ENCODE measurements at regions not wholly inside any gene's neighbourhood (a gene's known extent, or its start where the extent isn't known, plus 50 kb on each side); places are given as distances from the start of the nearest gene placed in this dataset.
"Not testable (repeated sequence)": the region's sequence is repeated elsewhere in the genome, so short reads cannot be mapped to it uniquely, and the experiment has no call there.

- Histone ChIP-seq H3K27me3 (ENCODE audit: low read depth, low read length) (no peaks in the 10 kb centered on the region), H3K4me3 (ENCODE audit: low read depth in 1 of 2, low read length in 2 of 2) (no peak overlapping the region), H3K9me3 (ENCODE audit: control insufficient read depth in 1 of 2, low read length in 2 of 2) (no peaks in the 10 kb centered on the region), H3K4me1 (ENCODE audit: control insufficient read depth in 1 of 2, insufficient read depth in 2 of 2, low read length in 2 of 2) (no peaks in the 10 kb centered on the region), H3K27ac (ENCODE audit: low read length) (no peak overlapping the region), H3K36me3 (ENCODE audit: control insufficient read depth in 1 of 2, insufficient read depth in 2 of 2, low read length in 2 of 2) (no peaks in the 10 kb centered on the region)
Measured at GRCh38 chr2:59824314-59824713, 729.1 kb downstream of the BCL11A start.

- no peak overlapping the region for H3K4me3 ChIP-seq (ENCODE audit: low read depth in 1 of 2, low read length in 2 of 2)
Measured at GRCh38 chr2:59816075-59816474, 737.4 kb downstream of the BCL11A start.

GRCh38 chr2:59810283-59810682, 743.2 kb downstream of the BCL11A start:
- H3K27ac ChIP-seq (ENCODE audit: low read length): not testable (repeated sequence)

More at GRCh38 chr2:59816075-59816474, 737.4 kb downstream of the BCL11A start:
- H3K27ac ChIP-seq (ENCODE audit: low read length): no peak overlapping the region
- no peaks in the 10 kb centered on the region for H3K27me3 ChIP-seq (ENCODE audit: low read depth, low read length)
- no peaks in the 10 kb centered on the region for H3K36me3 ChIP-seq (ENCODE audit: control insufficient read depth in 1 of 2, insufficient read depth in 2 of 2, low read length in 2 of 2)
- no peaks in the 10 kb centered on the region for H3K4me1 ChIP-seq (ENCODE audit: control insufficient read depth in 1 of 2, insufficient read depth in 2 of 2, low read length in 2 of 2)
- no peaks in the 10 kb centered on the region for H3K9me3 ChIP-seq (ENCODE audit: control insufficient read depth in 1 of 2, low read length in 2 of 2)

GRCh38 chr2:59806486-59806885, 747.0 kb downstream of the BCL11A start:
- Histone ChIP-seq H3K27ac (ENCODE audit: low read length) (no peak overlapping the region), H3K4me3 (ENCODE audit: low read depth in 1 of 2, low read length in 2 of 2) (no peak overlapping the region), H3K4me1 (ENCODE audit: control insufficient read depth in 1 of 2, insufficient read depth in 2 of 2, low read length in 2 of 2) (no peaks in the 10 kb centered on the region), H3K27me3 (ENCODE audit: low read depth, low read length) (no peaks in the 10 kb centered on the region), H3K36me3 (ENCODE audit: control insufficient read depth in 1 of 2, insufficient read depth in 2 of 2, low read length in 2 of 2) (no peaks in the 10 kb centered on the region), H3K9me3 (ENCODE audit: control insufficient read depth in 1 of 2, low read length in 2 of 2) (no peaks in the 10 kb centered on the region)

More at GRCh38 chr2:59810283-59810682, 743.2 kb downstream of the BCL11A start:
- not testable (repeated sequence) for H3K27me3 ChIP-seq (ENCODE audit: low read depth, low read length); H3K9me3 ChIP-seq (ENCODE audit: control insufficient read depth in 1 of 2, low read length in 2 of 2); H3K4me3 ChIP-seq (ENCODE audit: low read depth in 1 of 2, low read length in 2 of 2); H3K36me3 ChIP-seq (ENCODE audit: control insufficient read depth in 1 of 2, insufficient read depth in 2 of 2, low read length in 2 of 2); H3K4me1 ChIP-seq (ENCODE audit: control insufficient read depth in 1 of 2, insufficient read depth in 2 of 2, low read length in 2 of 2)

GRCh38 chr2:59804732-59805131, 748.7 kb downstream of the BCL11A start:
- no peak overlapping the region for H3K4me3 ChIP-seq (ENCODE audit: low read depth in 1 of 2, low read length in 2 of 2)
- no peak overlapping the region for H3K27ac ChIP-seq (ENCODE audit: low read length)
- no peaks in the 10 kb centered on the region for H3K4me1 ChIP-seq (ENCODE audit: control insufficient read depth in 1 of 2, insufficient read depth in 2 of 2, low read length in 2 of 2)
- no peaks in the 10 kb centered on the region for H3K9me3 ChIP-seq (ENCODE audit: control insufficient read depth in 1 of 2, low read length in 2 of 2)
- no peaks in the 10 kb centered on the region for H3K36me3 ChIP-seq (ENCODE audit: control insufficient read depth in 1 of 2, insufficient read depth in 2 of 2, low read length in 2 of 2)
- H3K27me3 ChIP-seq (ENCODE audit: low read depth, low read length): no peaks in the 10 kb centered on the region

- H3K36me3 ChIP-seq (ENCODE audit: control insufficient read depth in 1 of 2, insufficient read depth in 2 of 2, low read length in 2 of 2): no peaks in the 10 kb centered on the region
- no peaks in the 10 kb centered on the region for H3K27me3 ChIP-seq (ENCODE audit: low read depth, low read length)
- no peak overlapping the region for H3K4me3 ChIP-seq (ENCODE audit: low read depth in 1 of 2, low read length in 2 of 2)
- H3K27ac ChIP-seq (ENCODE audit: low read length): no peak overlapping the region
- no peaks in the 10 kb centered on the region for H3K9me3 ChIP-seq (ENCODE audit: control insufficient read depth in 1 of 2, low read length in 2 of 2)
- no peaks in the 10 kb centered on the region for H3K4me1 ChIP-seq (ENCODE audit: control insufficient read depth in 1 of 2, insufficient read depth in 2 of 2, low read length in 2 of 2)
Measured at GRCh38 chr2:59803586-59803985, 749.9 kb downstream of the BCL11A start.

- Histone ChIP-seq H3K27ac (ENCODE audit: low read length) (no peak overlapping the region), H3K36me3 (ENCODE audit: control insufficient read depth in 1 of 2, insufficient read depth in 2 of 2, low read length in 2 of 2) (no peaks in the 10 kb centered on the region), H3K4me3 (ENCODE audit: low read depth in 1 of 2, low read length in 2 of 2) (no peak overlapping the region), H3K27me3 (ENCODE audit: low read depth, low read length) (no peaks in the 10 kb centered on the region), H3K9me3 (ENCODE audit: control insufficient read depth in 1 of 2, low read length in 2 of 2) (peaks cover 0 to 7% of the 10 kb centered on the region in 2 donors), H3K4me1 (ENCODE audit: control insufficient read depth in 1 of 2, insufficient read depth in 2 of 2, low read length in 2 of 2) (no peaks in the 10 kb centered on the region)
Measured at GRCh38 chr2:59798687-59799232, 754.7 kb downstream of the BCL11A start.

- Histone ChIP-seq H3K27ac (ENCODE audit: low read length) (no peak overlapping the region), H3K27me3 (ENCODE audit: low read depth, low read length) (no peaks in the 10 kb centered on the region), H3K4me3 (ENCODE audit: low read depth in 1 of 2, low read length in 2 of 2) (no peak overlapping the region), H3K36me3 (ENCODE audit: control insufficient read depth in 1 of 2, insufficient read depth in 2 of 2, low read length in 2 of 2) (no peaks in the 10 kb centered on the region), H3K4me1 (ENCODE audit: control insufficient read depth in 1 of 2, insufficient read depth in 2 of 2, low read length in 2 of 2) (no peaks in the 10 kb centered on the region), H3K9me3 (ENCODE audit: control insufficient read depth in 1 of 2, low read length in 2 of 2) (peaks cover 0 to 7% of the 10 kb centered on the region in 2 donors)
Measured at GRCh38 chr2:59791004-59791618, 762.3 kb downstream of the BCL11A start.

GRCh38 chr2:59790186-59791003, 763.1 kb downstream of the BCL11A start:
- no peak overlapping the region for H3K27ac ChIP-seq (ENCODE audit: low read length)
- H3K36me3 ChIP-seq (ENCODE audit: control insufficient read depth in 1 of 2, insufficient read depth in 2 of 2, low read length in 2 of 2): no peaks in the 10 kb centered on the region
- H3K4me3 ChIP-seq (ENCODE audit: low read depth in 1 of 2, low read length in 2 of 2): no peak overlapping the region
- no peaks in the 10 kb centered on the region for H3K4me1 ChIP-seq (ENCODE audit: control insufficient read depth in 1 of 2, insufficient read depth in 2 of 2, low read length in 2 of 2)
- H3K27me3 ChIP-seq (ENCODE audit: low read depth, low read length): no peaks in the 10 kb centered on the region
- H3K9me3 ChIP-seq (ENCODE audit: control insufficient read depth in 1 of 2, low read length in 2 of 2): peaks cover 0 to 7% of the 10 kb centered on the region in 2 donors

- no peaks in the 10 kb centered on the region for H3K27me3 ChIP-seq (ENCODE audit: low read depth, low read length)
Measured at GRCh38 chr2:59789523-59789922, 763.9 kb downstream of the BCL11A start.

GRCh38 chr2:59787095-59787494, 766.4 kb downstream of the BCL11A start:
- no peak overlapping the region for H3K4me3 ChIP-seq (ENCODE audit: low read depth in 1 of 2, low read length in 2 of 2)
- no peak overlapping the region for H3K27ac ChIP-seq (ENCODE audit: low read length)
- H3K4me1 ChIP-seq (ENCODE audit: control insufficient read depth in 1 of 2, insufficient read depth in 2 of 2, low read length in 2 of 2): no peaks in the 10 kb centered on the region
- H3K36me3 ChIP-seq (ENCODE audit: control insufficient read depth in 1 of 2, insufficient read depth in 2 of 2, low read length in 2 of 2): no peaks in the 10 kb centered on the region
- no peaks in the 10 kb centered on the region for H3K27me3 ChIP-seq (ENCODE audit: low read depth, low read length)
- no peaks in the 10 kb centered on the region for H3K9me3 ChIP-seq (ENCODE audit: control insufficient read depth in 1 of 2, low read length in 2 of 2)

More at GRCh38 chr2:59789523-59789922, 763.9 kb downstream of the BCL11A start:
- no peaks in the 10 kb centered on the region for H3K4me1 ChIP-seq (ENCODE audit: control insufficient read depth in 1 of 2, insufficient read depth in 2 of 2, low read length in 2 of 2)
- peaks cover 0 to 6% of the 10 kb centered on the region in 2 donors for H3K9me3 ChIP-seq (ENCODE audit: control insufficient read depth in 1 of 2, low read length in 2 of 2)
- H3K36me3 ChIP-seq (ENCODE audit: control insufficient read depth in 1 of 2, insufficient read depth in 2 of 2, low read length in 2 of 2): no peaks in the 10 kb centered on the region
- no peak overlapping the region for H3K27ac ChIP-seq (ENCODE audit: low read length)
- no peak overlapping the region for H3K4me3 ChIP-seq (ENCODE audit: low read depth in 1 of 2, low read length in 2 of 2)
